ENCODE measurements at regions not wholly inside any gene's neighbourhood (a gene's known extent, or its start where the extent isn't known, plus 50 kb on each side); places are given as distances from the start of the nearest gene placed in this dataset.

GRCh38 chr3:110744723-110745122 lies 326.9 kb upstream of the NECTIN3 start:
- no peak for TF ChIP-seq ZNF274 (IDR thresholded peaks at IDR 0.05; ENCODE audit: low read depth, low read length)
- TF ChIP-seq SUZ12 (IDR thresholded peaks at IDR 0.05; ENCODE audit: extremely low read depth, insufficient read depth, insufficient read length): no peak

Data from NT2/D1 (cell line).